RWPE2 (cell line): ENCODE measurements at regions not wholly inside any gene's neighbourhood (a gene's known extent, or its start where the extent isn't known, plus 50 kb on each side); places are given as distances from the start of the nearest gene placed in this dataset.

Source experiments
- ATAC-seq: fragments of 200-7000 bp; cut with Tn5 transposase; 3 replicates; pipeline ENCODE4 v1.9.1; 2021; ENCODE audit warnings: low read depth
- DNase-seq: peaks from one replicate; pipeline ENCODE4 v3.0.0-alpha.2; 2020; ENCODE audit warnings: low spot score
- H3K27ac ChIP-seq: fragments of 450-650 bp; 2 replicates; pipeline ENCODE4 v1.5.1; 2017; ENCODE audit warnings: mild to moderate bottlenecking; ENCODE audit not compliant: poor library complexity, severe bottlenecking
- H3K27me3 ChIP-seq: fragments of 250-450 bp; sonication (Bioruptor Pico); 2 replicates; pipeline ENCODE4 v1.5.1; 2021; ENCODE audit warnings: mild to moderate bottlenecking, moderate library complexity; ENCODE audit not compliant: insufficient read depth, poor library complexity, severe bottlenecking
- H3K36me3 ChIP-seq: fragments of 250-450 bp; sonication (Bioruptor Pico); 2 replicates; pipeline ENCODE4 v1.5.1; 2020; ENCODE audit warnings: low read depth, mild to moderate bottlenecking, moderate library complexity
- H3K4me1 ChIP-seq: fragments of 250-450 bp; sonication (Bioruptor Pico); 2 replicates; pipeline ENCODE4 v1.5.1; 2021; ENCODE audit warnings: mild to moderate bottlenecking, moderate library complexity; ENCODE audit not compliant: insufficient read depth, poor library complexity, severe bottlenecking
- H3K4me3 ChIP-seq: fragments of 250-450 bp; sonication (Bioruptor Pico); 2 replicates; pipeline ENCODE4 v1.5.1; 2021; ENCODE audit warnings: mild to moderate bottlenecking, moderate library complexity; ENCODE audit not compliant: severe bottlenecking
- H3K9me3 ChIP-seq: fragments of 250-450 bp; sonication (Bioruptor Pico); 2 replicates; pipeline ENCODE4 v1.5.1; 2021; ENCODE audit warnings: mild to moderate bottlenecking, moderate library complexity; ENCODE audit not compliant: severe bottlenecking
- CTCF ChIP-seq: fragments of 450-650 bp; IDR thresholded peaks from one replicate; pipeline ENCODE4 v1.5.1; 2017; ENCODE audit warnings: mild to moderate bottlenecking, moderate library complexity; ENCODE audit not compliant: poor library complexity, severe bottlenecking

- no peak for DNase-seq
- H3K27me3 ChIP-seq, result no peaks in the 10 kb centered on the region
- TF ChIP-seq CTCF, result no peak
- H3K4me1 ChIP-seq, result no peaks in the 10 kb centered on the region
- H3K9me3 ChIP-seq, result no peaks in the 10 kb centered on the region
- no peak overlapping the region for H3K4me3 ChIP-seq
- no peaks in the 10 kb centered on the region for H3K36me3 ChIP-seq
- no peak overlapping the region for H3K27ac ChIP-seq
- no peak for ATAC-seq
Measured at GRCh38 chr2:217113491-217113890, 253.6 kb upstream of the TNP1 start.

GRCh38 chr2:217110550-217110949, 250.7 kb upstream of the TNP1 start:
- Histone ChIP-seq H3K27me3 (no peaks in the 10 kb centered on the region), H3K36me3 (no peaks in the 10 kb centered on the region)
- ATAC-seq, result no peak

GRCh38 chr2:217108575-217109027, 248.7 kb upstream of the TNP1 start:
- no peak overlapping the region for H3K4me3 ChIP-seq
- H3K27me3 ChIP-seq, result no peaks in the 10 kb centered on the region
- peaks cover 45% of the 10 kb centered on the region for H3K4me1 ChIP-seq
- no peak for DNase-seq
- H3K36me3 ChIP-seq, result no peaks in the 10 kb centered on the region
- ATAC-seq, result no peak
- no peaks in the 10 kb centered on the region for H3K9me3 ChIP-seq
- H3K27ac ChIP-seq, result peak overlapping the region; percentile 94
- no peak for TF ChIP-seq CTCF

More at GRCh38 chr2:217110550-217110949, 250.7 kb upstream of the TNP1 start:
- Histone ChIP-seq H3K9me3 (no peaks in the 10 kb centered on the region), H3K27ac (no peak overlapping the region), H3K4me3 (no peak overlapping the region), H3K4me1 (peaks cover 25% of the 10 kb centered on the region)
- no peak for DNase-seq
- no peak for TF ChIP-seq CTCF

- Histone ChIP-seq H3K4me1 (peaks cover 50% of the 10 kb centered on the region), H3K4me3 (no peak overlapping the region), H3K27ac (peak overlapping the region; percentile 94), H3K27me3 (no peaks in the 10 kb centered on the region), H3K36me3 (no peaks in the 10 kb centered on the region), H3K9me3 (no peaks in the 10 kb centered on the region)
- no peak for TF ChIP-seq CTCF
- DNase-seq (no peak), ATAC-seq (no peak)
Measured at GRCh38 chr2:217108086-217108485, 248.2 kb upstream of the TNP1 start.

- peak overlapping the region; percentile 94 for H3K27ac ChIP-seq
- no peak for ATAC-seq
- H3K4me3 ChIP-seq, result no peak overlapping the region
- H3K36me3 ChIP-seq, result no peaks in the 10 kb centered on the region
- H3K27me3 ChIP-seq, result no peaks in the 10 kb centered on the region
- DNase-seq, result no peak
- H3K4me1 ChIP-seq, result peaks cover 51% of the 10 kb centered on the region
- TF ChIP-seq CTCF, result no peak
- no peaks in the 10 kb centered on the region for H3K9me3 ChIP-seq
Measured at GRCh38 chr2:217107480-217107879, 247.6 kb upstream of the TNP1 start.
